K562 (cell line): ENCODE measurements at regions not wholly inside any gene's neighbourhood (a gene's known extent, or its start where the extent isn't known, plus 50 kb on each side); places are given as distances from the start of the nearest gene placed in this dataset.

Experiments used
- CCNT2 ChIP-seq: IDR thresholded peaks from 2 replicates; pipeline ENCODE4 v1.6.1; 2011; ENCODE audit warnings: borderline replicate concordance, low read depth, mild to moderate bottlenecking, moderate library complexity, mixed read lengths, low read length; ENCODE audit not compliant: insufficient read length; ENCODE audit errors: extremely low read depth
- TF ChIP-seq, protein P1 (sequence below), 2 experiments: fragments of 150-350 bp in 1 of 2; IDR thresholded peaks; 2 replicates each; pipeline ENCODE4 v1.6.1; 2012 to 2016; ENCODE audit warnings: low read depth in 2 of 2, low read length in 2 of 2, mild to moderate bottlenecking in 1 of 2, moderate library complexity in 1 of 2
- TF ChIP-seq, protein P2 (sequence below): sonication (generic); formaldehyde crosslinking; IDR thresholded peaks from 2 replicates; pipeline ENCODE4 v1.8.0; 2022; ENCODE audit warnings: mild to moderate bottlenecking, low read depth, missing genetic modification reagents
- TF ChIP-seq, protein P3 (sequence below): fragments of 150-350 bp; IDR thresholded peaks from 2 replicates; pipeline ENCODE4 v1.6.1; 2014; ENCODE audit warnings: low read depth, mild to moderate bottlenecking, low read length, borderline replicate concordance
- TF ChIP-seq, protein P4 (sequence below): fragments of 200-800 bp; sonication (Bioruptor generic); IDR thresholded peaks from 2 replicates; pipeline ENCODE4 v1.6.1; 2017; ENCODE audit warnings: missing genetic modification characterization, missing compliant biosample characterization

DNA sequence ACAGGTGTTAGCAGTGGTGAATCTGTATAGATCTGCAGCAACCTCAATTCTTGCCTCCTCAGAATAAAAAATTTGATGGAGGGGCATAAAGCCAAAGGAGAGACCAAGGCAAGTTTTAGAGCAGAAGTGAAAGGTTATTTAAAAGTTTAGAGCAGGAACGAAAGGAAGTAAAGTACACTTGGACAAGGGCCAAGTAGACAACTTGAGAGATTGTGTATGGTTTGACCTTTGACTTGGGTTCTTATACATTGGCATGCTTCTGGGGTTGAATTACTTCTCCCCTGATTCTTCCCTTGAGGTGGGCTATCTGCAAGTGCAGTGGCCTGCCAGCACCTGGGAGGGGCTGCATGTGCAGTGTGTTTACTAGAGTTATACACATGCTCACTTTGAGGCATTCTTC, 278.8 kb upstream of the NDST3 start (continued):
- TF ChIP-seq, protein P1, sequence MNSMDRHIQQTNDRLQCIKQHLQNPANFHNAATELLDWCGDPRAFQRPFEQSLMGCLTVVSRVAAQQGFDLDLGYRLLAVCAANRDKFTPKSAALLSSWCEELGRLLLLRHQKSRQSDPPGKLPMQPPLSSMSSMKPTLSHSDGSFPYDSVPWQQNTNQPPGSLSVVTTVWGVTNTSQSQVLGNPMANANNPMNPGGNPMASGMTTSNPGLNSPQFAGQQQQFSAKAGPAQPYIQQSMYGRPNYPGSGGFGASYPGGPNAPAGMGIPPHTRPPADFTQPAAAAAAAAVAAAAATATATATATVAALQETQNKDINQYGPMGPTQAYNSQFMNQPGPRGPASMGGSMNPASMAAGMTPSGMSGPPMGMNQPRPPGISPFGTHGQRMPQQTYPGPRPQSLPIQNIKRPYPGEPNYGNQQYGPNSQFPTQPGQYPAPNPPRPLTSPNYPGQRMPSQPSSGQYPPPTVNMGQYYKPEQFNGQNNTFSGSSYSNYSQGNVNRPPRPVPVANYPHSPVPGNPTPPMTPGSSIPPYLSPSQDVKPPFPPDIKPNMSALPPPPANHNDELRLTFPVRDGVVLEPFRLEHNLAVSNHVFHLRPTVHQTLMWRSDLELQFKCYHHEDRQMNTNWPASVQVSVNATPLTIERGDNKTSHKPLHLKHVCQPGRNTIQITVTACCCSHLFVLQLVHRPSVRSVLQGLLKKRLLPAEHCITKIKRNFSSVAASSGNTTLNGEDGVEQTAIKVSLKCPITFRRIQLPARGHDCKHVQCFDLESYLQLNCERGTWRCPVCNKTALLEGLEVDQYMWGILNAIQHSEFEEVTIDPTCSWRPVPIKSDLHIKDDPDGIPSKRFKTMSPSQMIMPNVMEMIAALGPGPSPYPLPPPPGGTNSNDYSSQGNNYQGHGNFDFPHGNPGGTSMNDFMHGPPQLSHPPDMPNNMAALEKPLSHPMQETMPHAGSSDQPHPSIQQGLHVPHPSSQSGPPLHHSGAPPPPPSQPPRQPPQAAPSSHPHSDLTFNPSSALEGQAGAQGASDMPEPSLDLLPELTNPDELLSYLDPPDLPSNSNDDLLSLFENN (IDR thresholded peaks at IDR 0.05; ENCODE audit: low read depth in 2 of 2, low read length in 2 of 2): no peak
- TF ChIP-seq, protein P2, sequence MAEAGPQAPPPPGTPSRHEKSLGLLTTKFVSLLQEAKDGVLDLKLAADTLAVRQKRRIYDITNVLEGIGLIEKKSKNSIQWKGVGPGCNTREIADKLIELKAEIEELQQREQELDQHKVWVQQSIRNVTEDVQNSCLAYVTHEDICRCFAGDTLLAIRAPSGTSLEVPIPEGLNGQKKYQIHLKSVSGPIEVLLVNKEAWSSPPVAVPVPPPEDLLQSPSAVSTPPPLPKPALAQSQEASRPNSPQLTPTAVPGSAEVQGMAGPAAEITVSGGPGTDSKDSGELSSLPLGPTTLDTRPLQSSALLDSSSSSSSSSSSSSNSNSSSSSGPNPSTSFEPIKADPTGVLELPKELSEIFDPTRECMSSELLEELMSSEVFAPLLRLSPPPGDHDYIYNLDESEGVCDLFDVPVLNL: no peak
- TF ChIP-seq CCNT2: no peak
- TF ChIP-seq, protein P3, sequence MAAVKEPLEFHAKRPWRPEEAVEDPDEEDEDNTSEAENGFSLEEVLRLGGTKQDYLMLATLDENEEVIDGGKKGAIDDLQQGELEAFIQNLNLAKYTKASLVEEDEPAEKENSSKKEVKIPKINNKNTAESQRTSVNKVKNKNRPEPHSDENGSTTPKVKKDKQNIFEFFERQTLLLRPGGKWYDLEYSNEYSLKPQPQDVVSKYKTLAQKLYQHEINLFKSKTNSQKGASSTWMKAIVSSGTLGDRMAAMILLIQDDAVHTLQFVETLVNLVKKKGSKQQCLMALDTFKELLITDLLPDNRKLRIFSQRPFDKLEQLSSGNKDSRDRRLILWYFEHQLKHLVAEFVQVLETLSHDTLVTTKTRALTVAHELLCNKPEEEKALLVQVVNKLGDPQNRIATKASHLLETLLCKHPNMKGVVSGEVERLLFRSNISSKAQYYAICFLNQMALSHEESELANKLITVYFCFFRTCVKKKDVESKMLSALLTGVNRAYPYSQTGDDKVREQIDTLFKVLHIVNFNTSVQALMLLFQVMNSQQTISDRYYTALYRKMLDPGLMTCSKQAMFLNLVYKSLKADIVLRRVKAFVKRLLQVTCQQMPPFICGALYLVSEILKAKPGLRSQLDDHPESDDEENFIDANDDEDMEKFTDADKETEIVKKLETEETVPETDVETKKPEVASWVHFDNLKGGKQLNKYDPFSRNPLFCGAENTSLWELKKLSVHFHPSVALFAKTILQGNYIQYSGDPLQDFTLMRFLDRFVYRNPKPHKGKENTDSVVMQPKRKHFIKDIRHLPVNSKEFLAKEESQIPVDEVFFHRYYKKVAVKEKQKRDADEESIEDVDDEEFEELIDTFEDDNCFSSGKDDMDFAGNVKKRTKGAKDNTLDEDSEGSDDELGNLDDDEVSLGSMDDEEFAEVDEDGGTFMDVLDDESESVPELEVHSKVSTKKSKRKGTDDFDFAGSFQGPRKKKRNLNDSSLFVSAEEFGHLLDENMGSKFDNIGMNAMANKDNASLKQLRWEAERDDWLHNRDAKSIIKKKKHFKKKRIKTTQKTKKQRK: no peak
- TF ChIP-seq, protein P4, sequence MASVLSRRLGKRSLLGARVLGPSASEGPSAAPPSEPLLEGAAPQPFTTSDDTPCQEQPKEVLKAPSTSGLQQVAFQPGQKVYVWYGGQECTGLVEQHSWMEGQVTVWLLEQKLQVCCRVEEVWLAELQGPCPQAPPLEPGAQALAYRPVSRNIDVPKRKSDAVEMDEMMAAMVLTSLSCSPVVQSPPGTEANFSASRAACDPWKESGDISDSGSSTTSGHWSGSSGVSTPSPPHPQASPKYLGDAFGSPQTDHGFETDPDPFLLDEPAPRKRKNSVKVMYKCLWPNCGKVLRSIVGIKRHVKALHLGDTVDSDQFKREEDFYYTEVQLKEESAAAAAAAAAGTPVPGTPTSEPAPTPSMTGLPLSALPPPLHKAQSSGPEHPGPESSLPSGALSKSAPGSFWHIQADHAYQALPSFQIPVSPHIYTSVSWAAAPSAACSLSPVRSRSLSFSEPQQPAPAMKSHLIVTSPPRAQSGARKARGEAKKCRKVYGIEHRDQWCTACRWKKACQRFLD (CRISPR knock-in tag): no peak
